ENCODE measurements at regions not wholly inside any gene's neighbourhood (a gene's known extent, or its start where the extent isn't known, plus 50 kb on each side); places are given as distances from the start of the nearest gene placed in this dataset.

GRCh38 chr12:65761301-65761700, 63.0 kb upstream of the HMGA2 start:
- no peak for TF ChIP-seq CTCF (IDR thresholded peaks at IDR 0.05)
- TF ChIP-seq POLR2A (IDR thresholded peaks at IDR 0.05): no peak
